B cell (primary cell): ENCODE measurements at regions not wholly inside any gene's neighbourhood (a gene's known extent, or its start where the extent isn't known, plus 50 kb on each side); places are given as distances from the start of the nearest gene placed in this dataset.

Experiments
- CTCF ChIP-seq: fragments of 200-600 bp; IDR thresholded peaks from one replicate; pipeline ENCODE4 v1.8.0; 2022; ENCODE audit warnings: antibody characterized with exemption, mild to moderate bottlenecking
- EZH2 ChIP-seq: IDR thresholded peaks from 2 replicates; pipeline ENCODE4 v1.6.1; 2012; ENCODE audit warnings: borderline replicate concordance, low read depth, mild to moderate bottlenecking, moderate library complexity, low read length; ENCODE audit not compliant: insufficient read depth, poor library complexity, severe bottlenecking

- TF ChIP-seq EZH2: no peak
- TF ChIP-seq CTCF: no peak
These were observed 127.1 kb upstream of the POC5 start for GRCh38 chr5:75844301-75844700.
